SK-N-SH (cell line): ENCODE measurements at regions not wholly inside any gene's neighbourhood (a gene's known extent, or its start where the extent isn't known, plus 50 kb on each side); places are given as distances from the start of the nearest gene placed in this dataset.

Source experiments
- EZH2phosphoT487 ChIP-seq: fragments of 200-600 bp; sonication (generic); IDR thresholded peaks from 2 replicates; pipeline ENCODE4 v1.6.1; 2017; ENCODE audit warnings: low read depth, mixed run types, mild to moderate bottlenecking, antibody characterized with exemption, moderate library complexity, borderline replicate concordance
- NRF1 ChIP-seq: IDR thresholded peaks from 2 replicates; pipeline ENCODE4 v1.6.1; 2012; ENCODE audit warnings: low read depth, mild to moderate bottlenecking, low read length
- RXRA ChIP-seq: IDR thresholded peaks from 2 replicates; pipeline ENCODE4 v1.4.0; 2012; ENCODE audit warnings: low read depth, mild to moderate bottlenecking, borderline replicate concordance
- TCF12 ChIP-seq: IDR thresholded peaks from 2 replicates; pipeline ENCODE4 v1.4.0; 2012
- YY1 ChIP-seq: IDR thresholded peaks from 2 replicates; pipeline ENCODE4 v1.4.0; 2012; ENCODE audit warnings: low read depth, mild to moderate bottlenecking
- TF ChIP-seq, protein P1 (sequence below): fragments of 200-600 bp; sonication (generic); IDR thresholded peaks from 2 replicates; pipeline ENCODE4 v1.6.1; 2017; ENCODE audit warnings: antibody characterized with exemption, mild to moderate bottlenecking, moderate library complexity
- TF ChIP-seq, protein P2 (sequence below): IDR thresholded peaks from 2 replicates; pipeline ENCODE4 v1.4.0; 2012; ENCODE audit warnings: low read depth
- TF ChIP-seq, protein P3 (sequence below): IDR thresholded peaks from 2 replicates; pipeline ENCODE4; 2012

DNA sequence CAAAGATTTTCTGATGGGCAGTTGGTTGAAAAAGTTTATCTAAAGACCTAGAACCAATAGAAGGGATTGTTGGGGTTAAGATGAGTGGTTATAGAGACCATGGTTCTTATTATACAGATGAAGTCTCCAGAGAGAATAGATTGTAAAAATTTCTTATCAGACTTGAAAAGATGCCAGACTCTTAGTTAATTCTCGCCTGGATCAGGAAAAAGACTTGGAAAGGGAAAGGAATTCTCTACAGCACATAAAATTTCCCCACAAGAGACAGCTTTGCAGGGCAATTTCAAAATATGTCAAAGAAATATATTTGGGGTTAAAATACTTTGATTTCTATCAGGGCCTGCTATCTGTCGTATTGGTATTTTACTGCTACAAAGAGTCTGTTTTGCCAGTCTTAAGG lies 582.6 kb downstream of the UTRN start:
- TF ChIP-seq EZH2phosphoT487 (no peak), YY1 (no peak), TCF12 (no peak), RXRA (no peak), NRF1 (no peak)
- TF ChIP-seq, protein P1, sequence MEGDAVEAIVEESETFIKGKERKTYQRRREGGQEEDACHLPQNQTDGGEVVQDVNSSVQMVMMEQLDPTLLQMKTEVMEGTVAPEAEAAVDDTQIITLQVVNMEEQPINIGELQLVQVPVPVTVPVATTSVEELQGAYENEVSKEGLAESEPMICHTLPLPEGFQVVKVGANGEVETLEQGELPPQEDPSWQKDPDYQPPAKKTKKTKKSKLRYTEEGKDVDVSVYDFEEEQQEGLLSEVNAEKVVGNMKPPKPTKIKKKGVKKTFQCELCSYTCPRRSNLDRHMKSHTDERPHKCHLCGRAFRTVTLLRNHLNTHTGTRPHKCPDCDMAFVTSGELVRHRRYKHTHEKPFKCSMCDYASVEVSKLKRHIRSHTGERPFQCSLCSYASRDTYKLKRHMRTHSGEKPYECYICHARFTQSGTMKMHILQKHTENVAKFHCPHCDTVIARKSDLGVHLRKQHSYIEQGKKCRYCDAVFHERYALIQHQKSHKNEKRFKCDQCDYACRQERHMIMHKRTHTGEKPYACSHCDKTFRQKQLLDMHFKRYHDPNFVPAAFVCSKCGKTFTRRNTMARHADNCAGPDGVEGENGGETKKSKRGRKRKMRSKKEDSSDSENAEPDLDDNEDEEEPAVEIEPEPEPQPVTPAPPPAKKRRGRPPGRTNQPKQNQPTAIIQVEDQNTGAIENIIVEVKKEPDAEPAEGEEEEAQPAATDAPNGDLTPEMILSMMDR = no peak
- TF ChIP-seq, protein P2, sequence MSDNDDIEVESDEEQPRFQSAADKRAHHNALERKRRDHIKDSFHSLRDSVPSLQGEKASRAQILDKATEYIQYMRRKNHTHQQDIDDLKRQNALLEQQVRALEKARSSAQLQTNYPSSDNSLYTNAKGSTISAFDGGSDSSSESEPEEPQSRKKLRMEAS = no peak
- TF ChIP-seq, protein P3, sequence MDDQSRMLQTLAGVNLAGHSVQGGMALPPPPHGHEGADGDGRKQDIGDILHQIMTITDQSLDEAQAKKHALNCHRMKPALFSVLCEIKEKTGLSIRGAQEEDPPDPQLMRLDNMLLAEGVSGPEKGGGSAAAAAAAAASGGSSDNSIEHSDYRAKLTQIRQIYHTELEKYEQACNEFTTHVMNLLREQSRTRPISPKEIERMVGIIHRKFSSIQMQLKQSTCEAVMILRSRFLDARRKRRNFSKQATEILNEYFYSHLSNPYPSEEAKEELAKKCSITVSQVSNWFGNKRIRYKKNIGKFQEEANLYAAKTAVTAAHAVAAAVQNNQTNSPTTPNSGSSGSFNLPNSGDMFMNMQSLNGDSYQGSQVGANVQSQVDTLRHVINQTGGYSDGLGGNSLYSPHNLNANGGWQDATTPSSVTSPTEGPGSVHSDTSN = no peak
